Gastrocnemius medialis (tissue), 4 donors: ENCODE measurements at regions not wholly inside any gene's neighbourhood (a gene's known extent, or its start where the extent isn't known, plus 50 kb on each side); places are given as distances from the start of the nearest gene placed in this dataset.

Experiments
- POLR2A ChIP-seq, 2 donors: fragments of 450-650 bp; IDR thresholded peaks; one replicate each; pipeline ENCODE4 v1.6.1; 2017; ENCODE audit warnings: antibody characterized with exemption in 2 of 2, mild to moderate bottlenecking in 2 of 2, moderate library complexity in 2 of 2
- TF ChIP-seq, protein P1 (sequence below), 5 experiments: fragments of 450-650 bp in 3 of 5; fragments of 200-600 bp in 2 of 5; sonication (generic) in 2 of 5; IDR thresholded peaks in 4 of 5; conservative IDR thresholded peaks in 1 of 5; 1 replicate in 4 of 5; 2 replicates in 1 of 5; pipeline ENCODE4 v1.5.1; 2016 to 2019; ENCODE audit warnings: antibody characterized with exemption in 5 of 5, mild to moderate bottlenecking in 3 of 5, moderate library complexity in 3 of 5

GRCh38 chr4:165761963-165762362 is 111.1 kb upstream of the TLL1 start:
- TF ChIP-seq, protein P1, sequence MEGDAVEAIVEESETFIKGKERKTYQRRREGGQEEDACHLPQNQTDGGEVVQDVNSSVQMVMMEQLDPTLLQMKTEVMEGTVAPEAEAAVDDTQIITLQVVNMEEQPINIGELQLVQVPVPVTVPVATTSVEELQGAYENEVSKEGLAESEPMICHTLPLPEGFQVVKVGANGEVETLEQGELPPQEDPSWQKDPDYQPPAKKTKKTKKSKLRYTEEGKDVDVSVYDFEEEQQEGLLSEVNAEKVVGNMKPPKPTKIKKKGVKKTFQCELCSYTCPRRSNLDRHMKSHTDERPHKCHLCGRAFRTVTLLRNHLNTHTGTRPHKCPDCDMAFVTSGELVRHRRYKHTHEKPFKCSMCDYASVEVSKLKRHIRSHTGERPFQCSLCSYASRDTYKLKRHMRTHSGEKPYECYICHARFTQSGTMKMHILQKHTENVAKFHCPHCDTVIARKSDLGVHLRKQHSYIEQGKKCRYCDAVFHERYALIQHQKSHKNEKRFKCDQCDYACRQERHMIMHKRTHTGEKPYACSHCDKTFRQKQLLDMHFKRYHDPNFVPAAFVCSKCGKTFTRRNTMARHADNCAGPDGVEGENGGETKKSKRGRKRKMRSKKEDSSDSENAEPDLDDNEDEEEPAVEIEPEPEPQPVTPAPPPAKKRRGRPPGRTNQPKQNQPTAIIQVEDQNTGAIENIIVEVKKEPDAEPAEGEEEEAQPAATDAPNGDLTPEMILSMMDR (IDR thresholded peaks at IDR 0.05 in 4 of 5, conservative IDR thresholded peaks at IDR 0.05 in 1 of 5), result no peak
- no peak for TF ChIP-seq POLR2A (IDR thresholded peaks at IDR 0.05)
